ENCODE measurements at regions not wholly inside any gene's neighbourhood (a gene's known extent, or its start where the extent isn't known, plus 50 kb on each side); places are given as distances from the start of the nearest gene placed in this dataset.

- TF ChIP-seq CTCF (IDR thresholded peaks at IDR 0.05; ENCODE audit: low read depth, low read length, poor library complexity, severe bottlenecking) = no peak
- TF ChIP-seq EZH2phosphoT487 (IDR thresholded peaks at IDR 0.05; ENCODE audit: borderline replicate concordance, low read length) = no peak
Observed at GRCh38 chr2:157172239-157172638, 85.3 kb upstream of the GALNT5 start.

Measured in DOHH2 (cell line).